ENCODE measurements at regions not wholly inside any gene's neighbourhood (a gene's known extent, or its start where the extent isn't known, plus 50 kb on each side); places are given as distances from the start of the nearest gene placed in this dataset.

DNA sequence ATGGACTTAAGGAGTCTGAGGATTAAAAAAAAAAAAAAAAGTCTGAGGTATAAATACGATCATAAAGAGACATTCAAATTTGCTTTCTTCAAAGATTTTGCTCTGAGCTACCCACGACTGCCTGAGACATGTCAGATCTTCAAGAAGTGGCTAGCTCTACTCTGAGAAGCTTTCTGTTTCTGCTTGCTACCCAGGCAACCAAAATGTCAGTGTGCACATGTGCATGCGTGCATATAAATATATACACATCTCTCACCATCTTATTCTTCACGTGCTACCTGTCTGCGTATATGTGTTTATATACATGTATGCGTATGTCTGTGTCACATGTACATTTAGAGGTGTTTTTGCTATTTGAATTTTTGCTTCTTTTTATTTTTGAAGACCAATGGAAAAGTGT lies 299.6 kb upstream of the STXBP5 start:
- TF ChIP-seq SUZ12 (IDR thresholded peaks at IDR 0.05) (no peak), HDGF (IDR thresholded peaks at IDR 0.05; ENCODE audit: borderline replicate concordance) (no peak), SP1 (IDR thresholded peaks at IDR 0.05) (no peak), ELF4 (IDR thresholded peaks at IDR 0.05) (no peak), NFRKB (IDR thresholded peaks at IDR 0.05) (no peak), FOXM1 (IDR thresholded peaks at IDR 0.05; ENCODE audit: borderline replicate concordance) (no peak), LEF1 (IDR thresholded peaks at IDR 0.05; ENCODE audit: borderline replicate concordance) (no peak), ZNF384 (IDR thresholded peaks at IDR 0.05) (no peak), TARDBP (IDR thresholded peaks at IDR 0.05) (no peak), L3MBTL2 (conservative IDR thresholded peaks at IDR 0.05) (no peak), FOXK2 (IDR thresholded peaks at IDR 0.05) (no peak), CTBP1 (IDR thresholded peaks at IDR 0.05; ENCODE audit: borderline replicate concordance) (no peak)
- TF ChIP-seq, protein P1, sequence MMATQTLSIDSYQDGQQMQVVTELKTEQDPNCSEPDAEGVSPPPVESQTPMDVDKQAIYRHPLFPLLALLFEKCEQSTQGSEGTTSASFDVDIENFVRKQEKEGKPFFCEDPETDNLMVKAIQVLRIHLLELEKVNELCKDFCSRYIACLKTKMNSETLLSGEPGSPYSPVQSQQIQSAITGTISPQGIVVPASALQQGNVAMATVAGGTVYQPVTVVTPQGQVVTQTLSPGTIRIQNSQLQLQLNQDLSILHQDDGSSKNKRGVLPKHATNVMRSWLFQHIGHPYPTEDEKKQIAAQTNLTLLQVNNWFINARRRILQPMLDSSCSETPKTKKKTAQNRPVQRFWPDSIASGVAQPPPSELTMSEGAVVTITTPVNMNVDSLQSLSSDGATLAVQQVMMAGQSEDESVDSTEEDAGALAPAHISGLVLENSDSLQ (IDR thresholded peaks at IDR 0.05), result no peak
- no peak for DNase-seq (ENCODE audit: extremely low spot score)
- ChIA-PET POLR2A (no interaction called here), CTCF (interaction anchor here (0.6 kb wide), 2 partner anchors 127 to 1348 kb away, joined by 4 to 5 read pairs; no protein-coding TSS in a partner anchor)

- ChIA-PET CTCF (interaction anchor here (0.6 kb wide), 2 partner anchors 127 to 1347 kb away, joined by 4 to 5 read pairs; no protein-coding TSS in a partner anchor), POLR2A (no interaction called here)
- TF ChIP-seq HDGF (IDR thresholded peaks at IDR 0.05; ENCODE audit: borderline replicate concordance) (no peak), CTBP1 (IDR thresholded peaks at IDR 0.05; ENCODE audit: borderline replicate concordance) (no peak), LEF1 (IDR thresholded peaks at IDR 0.05; ENCODE audit: borderline replicate concordance) (no peak), FOXA1 (IDR thresholded peaks at IDR 0.05) (no peak), ARNT (IDR thresholded peaks at IDR 0.05) (no peak), TARDBP (IDR thresholded peaks at IDR 0.05) (no peak)
- TF ChIP-seq, protein P1 (IDR thresholded peaks at IDR 0.05), result no peak
- no peak for DNase-seq (ENCODE audit: extremely low spot score)
Measured at GRCh38 chr6:146905181-146905704, 299.0 kb upstream of the STXBP5 start.

DNA sequence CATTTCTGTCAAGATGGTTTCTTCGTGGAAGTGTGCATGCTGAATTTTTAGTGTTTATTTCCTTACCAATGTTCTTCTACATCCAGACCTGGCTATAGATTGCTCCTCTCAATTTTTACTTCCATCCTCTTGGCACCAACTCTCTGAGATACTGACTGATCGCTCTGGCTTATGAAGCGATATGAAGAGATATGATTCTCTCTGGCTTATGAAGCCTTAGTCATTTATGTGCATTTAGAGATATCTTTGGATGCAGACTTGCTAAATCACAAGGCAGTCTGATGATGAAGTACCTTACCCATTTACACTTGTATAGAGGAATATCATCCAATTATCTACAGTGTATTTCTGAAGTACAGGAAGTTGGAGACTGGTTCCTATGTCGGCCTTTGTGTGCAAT lies 295.4 kb upstream of the STXBP5 start:
- no peak for DNase-seq (ENCODE audit: extremely low spot score)
- TF ChIP-seq ARNT (IDR thresholded peaks at IDR 0.05) (no peak), L3MBTL2 (conservative IDR thresholded peaks at IDR 0.05) (no peak), NFRKB (IDR thresholded peaks at IDR 0.05) (no peak), BHLHE40 (IDR thresholded peaks at IDR 0.05; ENCODE audit: borderline replicate concordance) (no peak), SUZ12 (IDR thresholded peaks at IDR 0.05) (no peak), TARDBP (IDR thresholded peaks at IDR 0.05) (no peak), LEF1 (IDR thresholded peaks at IDR 0.05; ENCODE audit: borderline replicate concordance) (no peak), SP1 (IDR thresholded peaks at IDR 0.05) (no peak), FOXM1 (IDR thresholded peaks at IDR 0.05; ENCODE audit: borderline replicate concordance) (no peak), FOXK2 (IDR thresholded peaks at IDR 0.05) (no peak), HDGF (IDR thresholded peaks at IDR 0.05; ENCODE audit: borderline replicate concordance) (no peak), ZNF384 (IDR thresholded peaks at IDR 0.05) (no peak), ELF4 (IDR thresholded peaks at IDR 0.05) (no peak), CTBP1 (IDR thresholded peaks at IDR 0.05; ENCODE audit: borderline replicate concordance) (no peak), FOXA1 (IDR thresholded peaks at IDR 0.05) (no peak)
- TF ChIP-seq, protein P1 (IDR thresholded peaks at IDR 0.05), result no peak
- CTCF ChIA-PET, result no interaction called here

DNA sequence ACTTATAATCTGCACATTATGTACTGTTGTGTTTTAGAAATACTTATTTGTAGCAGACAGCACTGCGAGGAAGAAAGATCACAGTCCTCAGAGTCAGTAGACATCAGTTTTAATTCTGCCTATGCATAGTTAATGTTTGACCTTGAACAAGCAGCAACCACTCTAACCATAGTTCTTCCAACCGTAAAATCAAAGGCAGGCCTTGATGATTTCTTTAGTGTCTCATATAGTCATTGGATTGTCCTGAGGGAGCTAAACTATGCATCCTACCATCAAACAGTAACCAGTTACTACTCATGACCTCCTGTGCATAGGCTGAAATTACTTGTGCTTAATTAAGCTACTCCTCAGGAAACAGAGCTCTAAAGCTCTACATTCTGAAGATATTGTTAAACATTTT lies 294.8 kb upstream of the STXBP5 start:
- ChIA-PET POLR2A (no interaction called here), CTCF (no interaction called here)
- TF ChIP-seq LEF1 (IDR thresholded peaks at IDR 0.05; ENCODE audit: borderline replicate concordance) (no peak), BHLHE40 (IDR thresholded peaks at IDR 0.05; ENCODE audit: borderline replicate concordance) (no peak), L3MBTL2 (conservative IDR thresholded peaks at IDR 0.05) (no peak), SP1 (IDR thresholded peaks at IDR 0.05) (no peak), ARNT (IDR thresholded peaks at IDR 0.05) (no peak), ZNF384 (IDR thresholded peaks at IDR 0.05) (no peak), CTBP1 (IDR thresholded peaks at IDR 0.05; ENCODE audit: borderline replicate concordance) (no peak), TARDBP (IDR thresholded peaks at IDR 0.05) (no peak), FOXK2 (IDR thresholded peaks at IDR 0.05) (no peak), FOXA1 (IDR thresholded peaks at IDR 0.05) (no peak), ELF4 (IDR thresholded peaks at IDR 0.05) (no peak), HDGF (IDR thresholded peaks at IDR 0.05; ENCODE audit: borderline replicate concordance) (no peak)
- DNase-seq (ENCODE audit: extremely low spot score), result no peak

More for the DNA sequence above, 295.4 kb upstream of the STXBP5 start:
- POLR2A ChIA-PET, result no interaction called here

DNA sequence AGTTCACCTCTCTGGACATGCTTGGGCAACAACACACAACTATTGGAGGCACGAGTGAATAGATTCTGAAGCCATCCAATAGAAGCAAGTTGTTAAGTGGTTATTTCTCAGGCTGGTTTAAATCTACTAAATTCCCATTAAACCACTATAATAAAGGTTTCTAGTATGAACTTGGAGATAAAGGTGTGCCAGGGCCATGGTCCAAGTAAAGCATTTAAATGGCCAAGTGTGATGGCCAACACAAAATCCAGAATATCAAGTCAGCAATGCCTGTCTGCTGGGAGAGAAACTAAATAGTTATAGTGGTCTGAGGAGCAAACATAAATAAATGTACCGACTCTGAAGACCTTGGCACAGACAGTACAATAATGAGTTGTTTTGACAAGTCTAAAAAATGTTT lies 294.3 kb upstream of the STXBP5 start:
- TF ChIP-seq FOXM1 (IDR thresholded peaks at IDR 0.05; ENCODE audit: borderline replicate concordance), result no peak
- CTCF ChIA-PET, result no interaction called here
- POLR2A ChIA-PET, result no interaction called here
- DNase-seq (ENCODE audit: extremely low spot score), result no peak

DNA sequence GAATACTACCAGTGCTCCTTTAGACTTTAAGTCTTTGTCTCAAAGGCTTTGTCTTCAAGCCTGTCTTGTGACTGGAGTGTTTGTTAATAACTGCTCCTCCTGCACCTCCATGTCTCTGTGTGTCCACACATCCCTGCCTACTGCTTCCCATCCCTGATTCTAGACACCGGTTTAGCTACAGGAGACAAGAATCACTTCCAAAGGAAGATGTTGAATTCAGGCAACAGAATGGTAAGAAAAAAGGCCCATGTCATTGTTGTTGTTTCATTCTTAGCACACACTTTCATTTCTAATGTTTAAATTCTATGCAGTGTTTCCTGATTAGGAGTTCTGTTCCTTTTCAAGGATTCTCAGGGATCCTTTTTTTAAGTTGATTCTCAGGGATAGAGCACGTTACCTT lies 293.6 kb upstream of the STXBP5 start:
- CTCF ChIA-PET, result no interaction called here
- TF ChIP-seq LEF1 (IDR thresholded peaks at IDR 0.05; ENCODE audit: borderline replicate concordance), result no peak
- no peak for TF ChIP-seq TARDBP (IDR thresholded peaks at IDR 0.05)
- TF ChIP-seq CTBP1 (IDR thresholded peaks at IDR 0.05; ENCODE audit: borderline replicate concordance), result no peak
- TF ChIP-seq L3MBTL2 (conservative IDR thresholded peaks at IDR 0.05), result no peak
- TF ChIP-seq ARNT (IDR thresholded peaks at IDR 0.05), result no peak
- TF ChIP-seq, protein P1 (IDR thresholded peaks at IDR 0.05), result no peak
- TF ChIP-seq FOXA1 (IDR thresholded peaks at IDR 0.05), result no peak
- no peak for TF ChIP-seq FOXM1 (IDR thresholded peaks at IDR 0.05; ENCODE audit: borderline replicate concordance)
- TF ChIP-seq ZNF384 (IDR thresholded peaks at IDR 0.05), result no peak
- no peak for TF ChIP-seq BHLHE40 (IDR thresholded peaks at IDR 0.05; ENCODE audit: borderline replicate concordance)
- no peak for TF ChIP-seq HDGF (IDR thresholded peaks at IDR 0.05; ENCODE audit: borderline replicate concordance)
- TF ChIP-seq SUZ12 (IDR thresholded peaks at IDR 0.05), result no peak
- no peak for TF ChIP-seq SP1 (IDR thresholded peaks at IDR 0.05)
- no peak for TF ChIP-seq ELF4 (IDR thresholded peaks at IDR 0.05)
- TF ChIP-seq NFRKB (IDR thresholded peaks at IDR 0.05), result no peak
- no peak for TF ChIP-seq FOXK2 (IDR thresholded peaks at IDR 0.05)
- DNase-seq (ENCODE audit: extremely low spot score), result no peak
- POLR2A ChIA-PET, result no interaction called here

All from HEK293T (cell line).